ENCODE measurements at regions not wholly inside any gene's neighbourhood (a gene's known extent, or its start where the extent isn't known, plus 50 kb on each side); places are given as distances from the start of the nearest gene placed in this dataset.

- TF ChIP-seq CTCF (conservative IDR thresholded peaks at IDR 0.05) (no peak), EZH2 (IDR thresholded peaks at IDR 0.05; ENCODE audit: low read depth) (no peak)
Observed at GRCh38 chr7:82562716-82563404, 119.3 kb upstream of the CACNA2D1 start.

All from PC-9 (cell line).